ENCODE measurements at regions not wholly inside any gene's neighbourhood (a gene's known extent, or its start where the extent isn't known, plus 50 kb on each side); places are given as distances from the start of the nearest gene placed in this dataset.
"Not testable (repeated sequence)": the region's sequence is repeated elsewhere in the genome, so short reads cannot be mapped to it uniquely, and the experiment has no call there.

DNA sequence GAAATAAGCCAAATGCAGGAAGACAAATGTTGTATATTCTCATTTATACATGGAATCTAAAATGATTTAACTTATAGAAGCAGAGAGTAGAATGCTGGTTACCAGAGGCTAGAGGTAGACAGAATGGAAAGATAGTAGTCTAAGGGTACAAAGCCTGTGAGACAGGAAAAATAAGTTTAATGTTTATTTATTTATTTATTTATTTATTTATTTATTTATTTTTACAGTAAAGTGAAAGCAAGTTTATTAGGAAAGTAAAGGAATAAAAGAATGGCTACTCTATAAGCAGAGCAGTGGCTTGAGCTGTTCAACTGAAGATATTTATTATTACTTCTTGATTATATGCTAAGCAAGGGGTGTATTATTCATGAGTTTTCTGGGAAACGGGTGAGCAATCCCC lies 203.2 kb downstream of the LAS1L start:
- DNase-seq (ENCODE audit: low read depth), result no peak

DNA sequence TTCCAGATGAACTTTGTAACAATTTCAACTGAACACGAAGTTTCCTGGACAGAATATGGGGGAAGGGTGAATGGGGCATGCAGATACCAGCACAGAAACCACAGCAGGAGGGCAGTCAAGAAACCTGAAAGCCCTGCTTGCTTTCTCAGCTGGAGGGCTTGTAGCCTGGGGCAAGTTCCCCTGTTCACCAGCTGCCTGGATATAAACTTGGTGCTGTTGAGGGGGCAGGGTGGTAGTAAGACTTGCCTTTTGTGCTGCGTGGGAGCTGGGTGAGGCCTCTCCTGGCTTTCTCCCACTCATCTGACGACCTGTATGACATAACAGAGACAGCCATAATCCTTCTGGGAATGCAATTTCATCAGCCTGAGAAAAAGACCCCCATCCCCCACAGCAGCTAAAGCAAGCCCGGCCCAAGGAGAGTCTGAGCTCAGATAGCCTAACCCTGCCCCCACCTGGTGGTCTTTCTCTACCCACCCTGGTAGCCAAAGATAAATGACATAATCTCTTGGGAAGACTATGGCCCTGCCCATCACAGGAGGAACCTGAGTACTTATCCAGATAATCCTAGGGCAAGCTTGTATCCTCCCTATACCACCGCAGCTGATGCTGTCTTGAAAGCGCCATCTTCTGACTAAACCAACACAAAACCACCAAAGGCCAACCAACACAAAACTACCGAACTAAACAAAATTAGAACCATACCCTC lies 234.3 kb downstream of the LAS1L start:
- DNase-seq (ENCODE audit: low read depth), result no peak

- DNase-seq (ENCODE audit: low read depth), result not testable (repeated sequence)
Observed at GRCh38 chrX:65282905-65283304, 251.7 kb downstream of the LAS1L start.

DNA sequence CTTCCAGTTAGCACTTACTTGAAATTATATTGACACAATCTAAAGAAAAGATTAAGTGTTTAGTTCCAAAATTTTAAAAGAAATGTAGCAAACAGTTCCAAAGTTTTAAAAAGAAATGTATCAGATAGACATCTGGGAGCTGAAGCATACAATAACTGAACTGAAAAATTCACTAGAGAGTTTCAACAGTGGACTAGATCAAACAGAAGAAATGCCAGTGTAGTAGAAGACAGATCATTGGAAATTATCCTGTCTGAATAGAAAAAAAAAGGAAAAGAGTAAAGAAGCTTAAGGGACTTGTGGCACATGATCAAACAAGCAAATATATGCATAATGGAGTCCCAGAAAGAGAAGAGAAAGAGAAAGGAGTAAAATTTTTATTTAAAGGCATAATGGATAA lies 261.4 kb downstream of the LAS1L start:
- DNase-seq (ENCODE audit: low read depth), result no peak

DNA sequence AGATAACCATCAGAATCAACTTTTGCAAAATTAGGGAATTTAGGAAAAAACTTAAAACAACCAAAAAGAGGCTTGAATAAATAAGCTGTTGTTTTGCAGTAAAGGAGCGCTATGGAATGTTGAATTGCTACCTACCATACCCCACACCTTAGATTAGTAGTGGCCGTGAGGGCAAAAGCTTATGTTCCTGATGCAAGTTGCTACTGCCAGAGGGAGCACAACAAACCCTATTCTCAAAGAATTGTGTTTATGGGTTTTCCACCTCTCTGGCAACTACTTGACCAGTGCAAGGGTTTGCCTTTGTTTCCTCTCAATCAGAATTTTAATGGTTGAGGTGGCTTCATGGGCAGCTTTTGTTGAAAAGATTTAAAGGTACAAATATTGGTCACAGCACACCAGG lies 268.1 kb downstream of the LAS1L start:
- DNase-seq (ENCODE audit: low read depth), result no peak

GRCh38 chrX:65253817-65254216 lies 277.6 kb upstream of the ZC4H2 start:
- no peak for DNase-seq (ENCODE audit: low read depth)

- no peak for DNase-seq (ENCODE audit: low read depth)
Observed at GRCh38 chrX:65241059-65241721, 264.9 kb upstream of the ZC4H2 start.

DNA sequence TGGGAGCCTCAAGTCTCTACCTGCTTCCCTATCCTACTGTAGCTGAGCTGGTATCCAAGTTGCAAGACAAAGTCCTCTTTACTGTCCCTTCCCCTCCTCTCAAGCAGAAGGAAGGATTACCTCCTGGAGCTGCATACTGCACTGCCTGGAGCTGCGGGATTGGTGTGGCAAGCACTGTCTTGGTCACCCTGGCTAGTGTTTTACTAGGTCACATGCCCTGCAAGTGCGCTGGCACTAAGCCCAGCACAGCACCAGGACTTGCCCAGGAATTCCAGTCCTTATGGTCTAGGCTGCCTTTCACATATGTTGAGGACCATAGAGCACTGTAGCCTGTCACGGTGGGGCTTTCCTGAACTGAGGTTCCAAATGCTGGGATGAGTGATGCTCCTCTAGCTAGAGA lies 227.3 kb upstream of the ZC4H2 start:
- no peak for DNase-seq (ENCODE audit: low read depth)

- no peak for DNase-seq (ENCODE audit: low read depth)
Observed at GRCh38 chrX:65196758-65197360, 220.6 kb upstream of the ZC4H2 start.

DNA sequence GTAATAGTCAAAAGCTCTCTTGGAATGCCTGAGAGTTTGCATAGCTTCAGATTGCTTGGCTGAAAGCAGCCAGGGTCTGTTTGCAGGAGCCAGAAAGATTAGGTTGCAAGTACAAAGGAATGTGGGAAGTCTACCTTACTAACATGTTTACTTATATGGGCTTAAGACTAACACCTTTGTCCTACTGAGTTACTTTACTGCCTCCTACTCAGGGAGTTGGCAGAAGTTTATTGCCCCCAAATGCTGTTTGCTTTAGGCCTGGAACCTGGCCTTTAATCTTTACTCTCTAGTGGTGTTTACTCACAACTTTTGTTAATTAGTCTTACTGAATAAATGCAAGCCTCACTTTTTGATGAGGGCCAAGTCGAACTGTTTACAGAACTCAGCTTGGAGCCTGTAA lies 219.4 kb upstream of the ZC4H2 start:
- DNase-seq (ENCODE audit: low read depth), result no peak

GRCh38 chrX:65194547-65194946 lies 218.3 kb upstream of the ZC4H2 start:
- no peak for DNase-seq (ENCODE audit: low read depth)

DNA sequence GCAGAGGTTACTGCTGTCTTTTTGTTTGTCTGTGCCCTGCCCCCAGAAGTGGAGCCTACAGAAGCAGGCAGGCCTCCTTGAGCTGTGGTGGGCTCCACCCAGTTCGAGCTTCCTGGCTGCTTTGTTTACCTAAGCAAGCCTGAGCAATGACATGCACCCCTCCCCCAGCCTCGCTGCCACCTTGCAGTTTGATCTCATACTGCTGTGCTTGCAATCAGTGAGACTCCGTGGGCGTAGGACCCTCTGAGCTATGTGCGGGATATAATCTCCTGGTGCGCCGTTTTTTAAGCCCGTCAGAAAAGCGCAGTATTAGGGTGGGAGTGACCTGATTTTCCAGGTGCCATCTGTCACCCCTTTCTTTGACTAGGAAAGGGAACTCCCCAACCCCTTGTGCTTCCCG lies 187.1 kb upstream of the ZC4H2 start:
- DNase-seq (ENCODE audit: low read depth), result not testable (repeated sequence)

- DNase-seq (ENCODE audit: low read depth), result no peak
Observed at GRCh38 chrX:65148232-65148631, 172.0 kb upstream of the ZC4H2 start.

- no peak for DNase-seq (ENCODE audit: low read depth)
Observed at GRCh38 chrX:65136424-65136823, 160.2 kb upstream of the ZC4H2 start.

DNA sequence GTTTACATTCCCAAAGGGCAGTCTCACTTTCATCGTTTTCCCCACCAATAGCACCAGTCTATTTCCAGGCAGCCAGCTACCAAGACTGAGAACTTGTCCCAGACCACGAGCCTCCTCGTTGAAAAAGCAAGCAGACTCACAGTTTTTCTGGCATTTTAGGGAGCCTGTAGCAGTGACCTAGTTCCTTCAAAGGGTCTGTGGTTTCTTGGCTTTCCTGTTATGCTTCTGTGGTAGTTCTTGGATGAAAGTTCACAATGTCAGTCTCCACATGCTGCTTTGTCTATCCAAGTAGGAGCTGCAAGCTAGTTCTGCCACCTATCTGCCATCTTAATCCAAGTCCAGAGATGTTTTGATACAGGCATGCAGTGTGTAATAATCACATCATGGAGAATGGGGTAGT lies 151.6 kb upstream of the ZC4H2 start:
- no peak for DNase-seq (ENCODE audit: low read depth)

DNA sequence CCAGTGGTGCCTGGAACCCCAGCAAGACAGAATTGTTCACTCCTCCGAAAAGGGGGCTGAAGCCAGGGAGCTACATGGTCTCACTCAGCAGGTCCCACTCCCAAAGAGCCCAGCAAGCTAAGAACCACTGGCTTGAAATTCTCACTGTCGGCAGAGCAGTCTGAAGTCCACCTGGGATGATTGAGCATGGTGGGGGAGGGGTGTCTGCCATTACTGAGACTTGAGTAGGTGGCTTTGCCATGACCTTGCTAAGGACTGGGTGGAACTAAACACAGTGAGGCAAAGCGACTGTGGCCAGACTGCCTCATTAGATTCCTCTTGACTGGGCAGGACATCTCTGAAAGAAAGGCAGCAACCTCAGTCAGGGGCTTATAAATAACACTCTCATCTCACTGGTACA lies 122.6 kb upstream of the ZC4H2 start:
- DNase-seq (ENCODE audit: low read depth), result no peak

DNA sequence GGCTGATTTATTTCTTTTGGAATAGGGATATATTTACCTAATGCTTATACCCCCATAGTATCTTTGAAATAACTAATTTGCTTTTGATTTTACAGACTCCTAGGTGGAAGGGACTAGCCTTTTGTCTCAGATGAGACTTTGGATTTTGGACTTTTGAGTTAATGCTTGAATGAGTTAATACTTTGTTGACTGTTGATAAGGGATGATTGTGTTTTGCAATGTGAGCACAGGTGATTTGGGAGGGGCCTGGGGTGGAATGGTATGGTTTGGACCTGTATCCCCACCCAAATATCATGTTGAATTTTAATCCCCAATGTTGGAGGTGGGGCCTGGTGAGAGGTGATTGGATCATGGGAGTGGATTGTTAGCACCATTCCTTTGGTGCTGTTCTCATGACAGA lies 117.4 kb upstream of the ZC4H2 start:
- no peak for DNase-seq (ENCODE audit: low read depth)

DNA sequence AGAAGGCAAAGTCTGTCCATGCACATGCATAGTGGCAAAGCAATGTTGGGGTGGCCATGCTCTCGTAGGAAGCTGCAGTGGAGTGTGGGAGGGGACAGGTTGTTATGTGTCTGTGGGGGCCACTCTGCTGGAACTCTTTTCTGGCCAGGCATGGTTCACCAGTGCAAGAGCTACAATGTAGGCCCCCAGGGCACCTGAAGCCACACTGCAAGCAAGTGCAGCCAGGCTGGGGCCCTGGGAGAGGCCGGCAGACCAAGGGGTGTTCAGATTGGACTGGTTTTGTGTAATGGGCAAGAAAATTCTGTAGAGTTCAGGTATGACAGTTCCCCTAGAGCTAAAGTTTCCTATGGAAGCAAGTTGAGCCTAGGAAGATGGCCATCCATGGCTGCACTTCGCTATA lies 97.0 kb upstream of the ZC4H2 start:
- no peak for DNase-seq (ENCODE audit: low read depth)

DNA sequence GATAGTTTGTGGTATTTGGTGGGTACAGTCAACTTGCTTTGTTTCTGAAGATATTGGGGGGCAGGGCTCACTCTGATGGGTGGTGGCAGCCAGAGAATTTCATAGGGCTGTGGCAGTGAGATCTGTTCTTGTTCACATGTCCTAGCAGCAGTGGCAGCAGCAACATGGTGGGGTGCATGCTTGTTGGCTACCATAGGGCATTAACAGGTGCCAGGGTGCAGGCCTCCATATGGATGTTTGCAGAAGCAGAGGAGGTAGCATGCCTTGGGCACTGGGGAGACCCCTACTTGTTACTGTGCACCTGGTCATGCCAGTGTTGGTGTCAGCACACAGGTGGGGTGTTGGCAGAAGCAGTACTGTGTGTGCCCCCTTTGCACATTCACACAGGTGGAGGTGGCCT lies 96.3 kb upstream of the ZC4H2 start:
- DNase-seq (ENCODE audit: low read depth), result no peak

GRCh38 chrX:65058626-65059025 lies 82.4 kb upstream of the ZC4H2 start:
- DNase-seq (ENCODE audit: low read depth), result not testable (repeated sequence)

GRCh38 chrX:65045001-65045400 lies 68.8 kb upstream of the ZC4H2 start:
- no peak for DNase-seq (ENCODE audit: low read depth)

- no peak for DNase-seq (ENCODE audit: low read depth)
Observed at GRCh38 chrX:65035446-65035770, 59.2 kb upstream of the ZC4H2 start.

DNA sequence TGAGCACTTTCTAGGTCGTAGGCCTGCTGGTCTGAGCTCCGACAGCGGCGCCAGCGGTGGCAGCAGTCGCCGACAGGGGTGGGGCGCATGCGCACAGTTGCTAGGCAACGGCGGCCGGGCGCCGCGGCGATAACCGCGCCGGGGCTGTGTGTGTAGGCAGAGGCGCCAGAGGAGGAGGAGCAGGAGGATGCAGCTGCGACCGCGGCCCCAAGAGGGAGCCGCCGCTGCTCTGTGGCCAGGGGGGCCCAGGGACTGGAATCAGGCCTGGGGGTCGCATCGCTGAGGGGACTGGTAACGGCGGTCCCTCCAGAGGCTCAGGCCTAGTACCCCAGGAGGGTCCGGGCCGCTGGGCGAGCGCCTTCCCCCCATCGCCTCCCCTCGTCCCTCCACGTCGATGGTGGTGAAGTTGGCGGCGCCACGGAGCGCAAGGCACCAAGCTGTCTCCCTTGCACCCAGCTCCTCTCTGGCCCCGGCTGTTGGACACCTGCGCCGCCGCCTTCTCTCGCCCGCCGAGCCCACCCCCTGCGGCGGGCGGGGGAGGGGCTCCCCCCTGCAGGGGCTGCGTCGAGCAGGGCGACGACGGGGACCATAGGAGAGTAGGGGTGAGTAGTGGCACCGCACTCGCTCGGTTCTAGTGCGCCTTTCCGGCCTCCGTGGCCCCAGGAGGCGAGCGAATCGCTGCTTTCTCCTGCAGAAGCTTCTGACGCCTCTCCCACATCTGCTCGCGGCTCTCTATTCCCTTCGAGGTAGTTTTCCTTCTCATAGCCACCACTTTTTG lies 58.6 kb upstream of the ZC4H2 start, which contains the start of gene ZC3H12B:
Gene ZC3H12B (plus strand): TSS at position 159 of the 778 bp plus-strand sequence.
- peak; percentile 10 for DNase-seq (ENCODE audit: low read depth)

Measured in Daoy (cell line).